Spleen (tissue), 7 donors: ENCODE measurements at regions not wholly inside any gene's neighbourhood (a gene's known extent, or its start where the extent isn't known, plus 50 kb on each side); places are given as distances from the start of the nearest gene placed in this dataset.

ENCODE experiments used
- POLR2A ChIP-seq, 3 donors: fragments of 450-650 bp; IDR thresholded peaks; one replicate each; pipeline ENCODE4 v1.5.1; 2017; ENCODE audit warnings: antibody characterized with exemption in 3 of 3, mild to moderate bottlenecking in 1 of 3
- POLR2AphosphoS5 ChIP-seq, 3 donors: sonication (generic); formaldehyde crosslinking; IDR thresholded peaks; one replicate each; pipeline ENCODE4 v1.5.1; 2017; ENCODE audit warnings: antibody characterized with exemption in 3 of 3
- TF ChIP-seq, protein P1 (sequence below), 11 experiments: fragments of 200-600 bp in 7 of 11; fragments of 450-650 bp in 4 of 11; sonication (generic) in 4 of 11; IDR thresholded peaks in 8 of 11; conservative IDR thresholded peaks in 3 of 11; 1 replicate in 7 of 11; 2 replicates in 4 of 11; pipeline versions ENCODE4 v1.4.0 to v1.8.0; 2016 to 2021; ENCODE audit warnings: antibody characterized with exemption in 11 of 11, inconsistent platforms in 4 of 11, mild to moderate bottlenecking in 1 of 11
- donor health status: DM: no; HTN: no; CAD: no; lungs with moderate emphysema.
- donor health status: DM: no; HTN: no; CAD: no.
- donor health status: DM: no; HTN: no; CAD: no.

DNA sequence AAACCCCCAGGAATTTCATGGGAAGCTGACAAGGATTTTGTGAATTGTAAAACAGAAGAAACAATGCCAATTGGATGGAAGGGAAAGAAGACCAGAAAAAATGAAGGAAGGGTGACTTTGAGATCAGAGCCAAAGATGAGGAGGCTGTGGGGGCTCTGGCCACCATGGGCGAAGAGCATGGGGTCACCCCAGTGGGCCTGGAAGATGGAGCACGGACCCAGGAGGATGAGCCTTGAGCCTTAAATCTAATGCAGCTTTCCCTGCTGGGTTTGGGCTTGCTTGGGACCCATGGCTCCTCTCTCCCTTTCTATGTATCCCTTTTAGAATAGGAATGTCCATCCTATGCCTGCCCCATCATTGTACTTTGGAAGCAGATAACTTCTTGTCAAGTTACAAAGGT, 322.2 kb downstream of the TMEM121 start:
- TF ChIP-seq, protein P1, sequence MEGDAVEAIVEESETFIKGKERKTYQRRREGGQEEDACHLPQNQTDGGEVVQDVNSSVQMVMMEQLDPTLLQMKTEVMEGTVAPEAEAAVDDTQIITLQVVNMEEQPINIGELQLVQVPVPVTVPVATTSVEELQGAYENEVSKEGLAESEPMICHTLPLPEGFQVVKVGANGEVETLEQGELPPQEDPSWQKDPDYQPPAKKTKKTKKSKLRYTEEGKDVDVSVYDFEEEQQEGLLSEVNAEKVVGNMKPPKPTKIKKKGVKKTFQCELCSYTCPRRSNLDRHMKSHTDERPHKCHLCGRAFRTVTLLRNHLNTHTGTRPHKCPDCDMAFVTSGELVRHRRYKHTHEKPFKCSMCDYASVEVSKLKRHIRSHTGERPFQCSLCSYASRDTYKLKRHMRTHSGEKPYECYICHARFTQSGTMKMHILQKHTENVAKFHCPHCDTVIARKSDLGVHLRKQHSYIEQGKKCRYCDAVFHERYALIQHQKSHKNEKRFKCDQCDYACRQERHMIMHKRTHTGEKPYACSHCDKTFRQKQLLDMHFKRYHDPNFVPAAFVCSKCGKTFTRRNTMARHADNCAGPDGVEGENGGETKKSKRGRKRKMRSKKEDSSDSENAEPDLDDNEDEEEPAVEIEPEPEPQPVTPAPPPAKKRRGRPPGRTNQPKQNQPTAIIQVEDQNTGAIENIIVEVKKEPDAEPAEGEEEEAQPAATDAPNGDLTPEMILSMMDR (IDR thresholded peaks at IDR 0.05 in 8 of 11, conservative IDR thresholded peaks at IDR 0.05 in 3 of 11) = no peak
- TF ChIP-seq POLR2A (IDR thresholded peaks at IDR 0.05) = no peak
- no peak for TF ChIP-seq POLR2AphosphoS5 (IDR thresholded peaks at IDR 0.05)
